Endothelial cell of umbilical vein (primary cell): ENCODE measurements at regions not wholly inside any gene's neighbourhood (a gene's known extent, or its start where the extent isn't known, plus 50 kb on each side); places are given as distances from the start of the nearest gene placed in this dataset.
"Not testable (repeated sequence)": the region's sequence is repeated elsewhere in the genome, so short reads cannot be mapped to it uniquely, and the experiment has no call there.

ENCODE experiments used
- BruUV-seq: library from RNA; stranded (reverse); fragments of 400-500 nt; replicated peaks from 2 replicates; lab custom pipeline; 2021; lab: Mats Ljungman, UMichigan
- CTCF ChIA-PET: fragments of 300-600, 350-600 bp; sonication (Branson Sonifier 250); formaldehyde crosslinking; loops from one replicate; lab custom pipeline; 2021; ENCODE audit warnings: antibody characterized with exemption, inconsistent platforms; lab: Charles Lee
- POLR2A ChIA-PET: fragments of 300-600, 350-600 bp; sonication (Branson Sonifier 250); formaldehyde crosslinking; loops from one replicate; lab custom pipeline; 2021; ENCODE audit warnings: antibody characterized with exemption, inconsistent platforms; lab: Charles Lee
- DNase-seq: peaks from one replicate; pipeline ENCODE4 v3.0.0-alpha.2; 2011; ENCODE audit warnings: low read depth, low spot score
- FAIRE-seq: peaks from 2 replicates; lab custom pipeline; 2011; peaks lifted over from hg19 to GRCh38; lab: Jason Lieb, UNC
- H2AFZ ChIP-seq: 2 replicates; pipeline ENCODE4 v1.6.0; 2012; ENCODE audit warnings: low read depth, low read length, control low read depth, inconsistent platforms
- H3K27ac ChIP-seq: 2 replicates; pipeline ENCODE4 v1.5.1; 2011; ENCODE audit warnings: low read depth, mild to moderate bottlenecking, control low read depth, low read length, moderate library complexity; ENCODE audit not compliant: insufficient read depth
- H3K27me3 ChIP-seq, 2 experiments: 2 replicates each; pipeline versions ENCODE4 v1.6.0 to v1.6.1; 2011; ENCODE audit warnings: low read length in 2 of 2, mixed read lengths in 1 of 2; ENCODE audit not compliant: control insufficient read depth in 2 of 2, insufficient read depth in 2 of 2
- H3K36me3 ChIP-seq, 2 experiments: 2 replicates in 1 of 2; 3 replicates in 1 of 2; pipeline ENCODE4 v1.5.1; 2011; ENCODE audit warnings: low read length in 2 of 2, mild to moderate bottlenecking in 1 of 2, moderate library complexity in 1 of 2; ENCODE audit not compliant: control insufficient read depth in 2 of 2, insufficient read depth in 2 of 2; ENCODE audit errors: extremely low read depth in 1 of 2
- H3K4me1 ChIP-seq: 3 replicates; pipeline ENCODE4 v1.5.1; 2011; ENCODE audit warnings: mild to moderate bottlenecking, low read length; ENCODE audit not compliant: control insufficient read depth, insufficient read depth; ENCODE audit errors: extremely low read depth
- H3K4me2 ChIP-seq: 2 replicates; pipeline ENCODE4 v1.6.1; 2011; ENCODE audit warnings: low read length, control low read depth, mixed read lengths; ENCODE audit not compliant: insufficient read depth
- H3K4me3 ChIP-seq, 3 experiments: fragments of 200-600 bp in 1 of 3; sonication (generic), shearing (Covaris generic) in 1 of 3; replicated peaks in 1 of 3; 2 replicates each; pipeline ENCODE4 v1.5.1; 2011 to 2016; ENCODE audit warnings: control low read depth in 3 of 3, low read length in 3 of 3, mild to moderate bottlenecking in 2 of 3, inconsistent platforms in 1 of 3, low read depth in 1 of 3, moderate library complexity in 1 of 3; ENCODE audit not compliant: insufficient read depth in 1 of 3
- H3K79me2 ChIP-seq: 2 replicates; pipeline ENCODE4 v1.6.0; 2012; ENCODE audit warnings: low read length, inconsistent platforms; ENCODE audit not compliant: control insufficient read depth, insufficient read depth
- H3K9ac ChIP-seq: replicated peaks from 2 replicates; pipeline ENCODE3; 2011; ENCODE audit warnings: low read length, control low read depth; ENCODE audit not compliant: insufficient read depth; ENCODE audit errors: extremely low read depth
- H3K9me1 ChIP-seq: replicated peaks from 3 replicates; pipeline ENCODE4 v1.6.0; 2011; ENCODE audit warnings: mild to moderate bottlenecking, low read length; ENCODE audit not compliant: control insufficient read depth, insufficient read depth; ENCODE audit errors: extremely low read depth
- H3K9me3 ChIP-seq: replicated peaks from 2 replicates; pipeline ENCODE4 v1.5.1; 2012; ENCODE audit warnings: low read length, inconsistent platforms; ENCODE audit not compliant: control insufficient read depth, insufficient read depth
- H4K20me1 ChIP-seq: replicated peaks from 2 replicates; pipeline ENCODE3; 2011; ENCODE audit warnings: mild to moderate bottlenecking, low read length; ENCODE audit not compliant: control insufficient read depth, insufficient read depth; ENCODE audit errors: extremely low read depth
- CTCF ChIP-seq, 2 donors: IDR thresholded peaks; 1 replicate in 1 of 2; 2 replicates in 1 of 2; pipeline ENCODE4 v1.5.1; 2011; ENCODE audit warnings: low read length in 2 of 2, mild to moderate bottlenecking in 2 of 2, moderate library complexity in 2 of 2, control low read depth in 1 of 2, inconsistent platforms in 1 of 2, low read depth in 1 of 2; ENCODE audit not compliant: insufficient read depth in 1 of 2; ENCODE audit errors: extremely low read depth in 1 of 2
- EZH2 ChIP-seq: IDR thresholded peaks from 2 replicates; pipeline ENCODE4 v1.6.1; 2012; ENCODE audit warnings: borderline replicate concordance, low read depth, mild to moderate bottlenecking, moderate library complexity, low read length, inconsistent platforms; ENCODE audit not compliant: severe bottlenecking
- FOS ChIP-seq: IDR thresholded peaks from 2 replicates; pipeline ENCODE4 v1.6.1; 2011; ENCODE audit warnings: mild to moderate bottlenecking, low read length, moderate library complexity, borderline replicate concordance; ENCODE audit not compliant: insufficient read depth
- GATA2 ChIP-seq: IDR thresholded peaks from 2 replicates; pipeline ENCODE4 v1.7.0; 2011; ENCODE audit warnings: low read depth, mild to moderate bottlenecking, moderate library complexity, mixed read lengths, low read length; ENCODE audit not compliant: insufficient read length, insufficient read depth
- JUN ChIP-seq: IDR thresholded peaks from 2 replicates; pipeline ENCODE4 v1.6.1; 2011; ENCODE audit warnings: borderline replicate concordance, low read depth; ENCODE audit not compliant: insufficient read length, insufficient read depth
- MAX ChIP-seq: IDR thresholded peaks from 2 replicates; pipeline ENCODE4 v1.6.1; 2011; ENCODE audit not compliant: insufficient read depth, insufficient read length
- MYC ChIP-seq: IDR thresholded peaks from one replicate; pipeline ENCODE4 v1.6.1; 2011; ENCODE audit warnings: mild to moderate bottlenecking, low read depth, low read length
- POLR2A ChIP-seq: IDR thresholded peaks from 2 replicates; pipeline ENCODE4 v1.6.1; 2012; ENCODE audit warnings: low read depth, mild to moderate bottlenecking, control low read depth, low read length
- POLR2AphosphoS5 ChIP-seq: IDR thresholded peaks from 2 replicates; pipeline ENCODE4 v1.6.1; 2012; ENCODE audit warnings: low read depth, mild to moderate bottlenecking, control low read depth, low read length, moderate library complexity; ENCODE audit not compliant: insufficient read depth
- dilution Hi-C: fragments of 300-500 bp; cut with MboI; formaldehyde crosslinking; loops from one replicate; pipeline ENCODE4 v1.15.0; 2019; ENCODE audit warnings: low sequenced_read_pairs; ENCODE audit not compliant: extremely low pct_ligation_motif_present
- intact Hi-C: fragments of 100-400 bp; cut with micrococcal nuclease; formaldehyde crosslinking; loops from one replicate; pipeline ENCODE4 v1.10.0; 2022

DNA sequence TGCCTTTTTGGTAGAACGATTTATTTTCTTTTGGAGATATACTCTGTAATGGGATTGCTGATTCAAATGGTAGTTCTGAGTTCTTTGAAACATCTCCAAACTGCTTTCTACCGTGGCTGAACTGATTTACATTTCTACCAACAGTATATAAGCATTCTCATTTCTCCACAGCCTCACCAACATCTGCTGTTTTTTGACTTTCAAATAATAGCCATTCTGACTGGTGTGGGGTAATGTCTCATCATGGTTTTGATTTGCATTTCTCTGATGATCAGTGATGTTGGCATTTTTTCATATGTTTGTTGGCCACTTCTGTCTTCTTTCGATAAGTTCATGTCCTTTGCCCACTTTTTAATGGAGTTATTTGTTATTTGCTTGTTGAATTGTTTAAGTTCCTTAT lies 154.0 kb downstream of the ABHD5 start:
- Histone ChIP-seq H3K36me3 (no peaks in the 10 kb centered on the region), H2AFZ (no peak overlapping the region), H3K9me3 (no peaks in the 10 kb centered on the region), H3K79me2 (no peaks in the 10 kb centered on the region), H3K4me3 (no peak overlapping the region), H3K9me1 (no peaks in the 10 kb centered on the region), H3K9ac (no peak overlapping the region), H3K4me1 (no peaks in the 10 kb centered on the region), H3K4me2 (no peak overlapping the region), H3K27me3 (peaks cover 2 to 3% of the 10 kb centered on the region in 2 experiments), H3K27ac (no peak overlapping the region), H4K20me1 (no peaks in the 10 kb centered on the region)
- TF ChIP-seq POLR2A (no peak), MYC (no peak), POLR2AphosphoS5 (no peak), EZH2 (no peak), JUN (no peak), GATA2 (no peak), FOS (no peak), MAX (no peak), CTCF (IDR thresholded peaks at IDR 0.05; ENCODE audit: extremely low read depth in 1 of 2, insufficient read depth in 1 of 2, low read depth in 1 of 2, low read length in 2 of 2) (no peak)
- dilution Hi-C loops (no loop called here), intact Hi-C loops (no loop called here)
- FAIRE-seq (no peak), DNase-seq (no peak)
- ChIA-PET CTCF (interaction anchor here (3.4 kb wide), 1 partner anchor 11 kb away, joined by 22 read pairs; no protein-coding TSS in a partner anchor), POLR2A (no interaction called here)
- no TSS peak for BruUV-seq

DNA sequence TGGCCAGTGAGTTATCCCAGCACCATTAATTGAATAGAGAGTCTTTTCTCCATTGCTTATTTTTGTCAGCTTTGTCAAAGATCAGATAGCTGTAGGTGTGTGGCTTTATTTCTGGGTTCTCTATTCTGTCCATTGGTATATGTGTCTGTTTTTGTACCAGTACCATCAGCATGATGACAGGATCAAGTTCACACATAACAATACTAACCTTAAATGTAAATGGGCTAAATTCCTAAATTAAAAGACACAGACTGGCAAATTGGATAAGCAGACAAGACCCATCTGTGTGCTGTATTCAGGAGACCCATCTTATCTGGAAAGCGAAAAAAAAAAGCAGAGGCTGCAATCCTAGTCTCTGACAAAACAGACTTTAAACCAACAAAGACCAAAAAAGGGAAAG lies 154.8 kb downstream of the ABHD5 start:
- POLR2A ChIA-PET, H3K79me2 ChIP-seq, H3K4me1 ChIP-seq, H3K4me2 ChIP-seq, H3K4me3 ChIP-seq, intact Hi-C loops, H3K9me1 ChIP-seq, H3K9ac ChIP-seq, dilution Hi-C loops, FAIRE-seq, H2AFZ ChIP-seq, DNase-seq, H3K36me3 ChIP-seq, H3K27me3 ChIP-seq, H4K20me1 ChIP-seq, H3K27ac ChIP-seq, BruUV-seq, H3K9me3 ChIP-seq: not testable (repeated sequence)
- CTCF ChIA-PET: interaction anchor here (3.4 kb wide), 1 partner anchor 10 kb away, joined by 22 read pairs; no protein-coding TSS in a partner anchor
